Uterus (tissue), 2 donors: ENCODE measurements at regions not wholly inside any gene's neighbourhood (a gene's known extent, or its start where the extent isn't known, plus 50 kb on each side); places are given as distances from the start of the nearest gene placed in this dataset.

Source experiments
- CTCF ChIP-seq, 4 experiments: fragments of 200-600 bp in 2 of 4; fragments of 450-650 bp in 2 of 4; sonication (generic) in 2 of 4; IDR thresholded peaks; one replicate each; pipeline ENCODE4 v1.5.1; 2016 to 2019; ENCODE audit warnings: antibody characterized with exemption in 4 of 4, mild to moderate bottlenecking in 2 of 4, moderate library complexity in 1 of 4
- POLR2A ChIP-seq, 2 donors: fragments of 450-650 bp; IDR thresholded peaks; one replicate each; pipeline ENCODE4 v1.6.1; 2016; ENCODE audit warnings: antibody characterized with exemption in 2 of 2, mild to moderate bottlenecking in 1 of 2, moderate library complexity in 1 of 2

GRCh38 chr16:26295625-26296304 is 604.0 kb downstream of the HS3ST4 start:
- TF ChIP-seq CTCF (IDR thresholded peaks at IDR 0.05) (no peak), POLR2A (IDR thresholded peaks at IDR 0.05) (no peak)
